GM19328 (cell line): ENCODE measurements at regions not wholly inside any gene's neighbourhood (a gene's known extent, or its start where the extent isn't known, plus 50 kb on each side); places are given as distances from the start of the nearest gene placed in this dataset.

ENCODE experiments used
- ATAC-seq: cut with Tn5 transposase; IDR thresholded peaks from one replicate; pipeline ENCODE4 v1.9.1; 2021; ENCODE audit warnings: mild to moderate bottlenecking, moderate library complexity; ENCODE audit not compliant: unreplicated experiment

DNA sequence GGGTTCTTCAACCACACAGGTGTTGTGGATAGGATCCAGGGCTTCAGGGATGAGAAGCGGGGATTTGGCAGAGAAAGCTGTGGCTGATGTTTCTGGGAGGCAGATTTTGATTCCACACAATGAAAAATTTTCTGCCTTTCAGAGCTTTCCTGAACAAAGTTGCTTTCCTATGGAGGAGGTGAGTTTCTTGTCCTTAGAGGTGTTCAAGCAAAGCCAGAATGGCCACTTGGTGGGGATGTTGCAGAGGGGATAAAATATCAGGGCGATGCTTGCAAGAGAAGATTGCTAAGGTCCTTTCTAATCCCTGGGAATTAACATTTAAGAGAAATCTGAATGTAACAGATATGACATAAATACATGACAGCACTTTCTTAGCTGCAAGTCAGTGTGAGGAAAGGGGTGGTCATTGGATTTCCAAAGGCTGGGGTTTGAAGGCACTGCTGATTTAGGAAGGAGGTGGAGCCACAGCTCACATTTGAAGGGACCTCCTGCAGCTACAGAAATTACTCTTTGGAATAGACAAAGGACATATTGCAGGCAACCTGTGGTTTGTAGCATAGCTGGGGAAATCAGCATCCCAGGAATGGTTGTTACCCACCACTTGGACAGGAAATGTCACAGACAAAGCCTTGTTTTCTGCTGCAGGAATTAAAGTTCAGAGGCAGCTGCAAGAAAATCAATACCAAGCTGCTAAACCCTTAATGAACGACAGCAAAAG lies 271.1 kb upstream of the CHD6 start:
- no peak for ATAC-seq

DNA sequence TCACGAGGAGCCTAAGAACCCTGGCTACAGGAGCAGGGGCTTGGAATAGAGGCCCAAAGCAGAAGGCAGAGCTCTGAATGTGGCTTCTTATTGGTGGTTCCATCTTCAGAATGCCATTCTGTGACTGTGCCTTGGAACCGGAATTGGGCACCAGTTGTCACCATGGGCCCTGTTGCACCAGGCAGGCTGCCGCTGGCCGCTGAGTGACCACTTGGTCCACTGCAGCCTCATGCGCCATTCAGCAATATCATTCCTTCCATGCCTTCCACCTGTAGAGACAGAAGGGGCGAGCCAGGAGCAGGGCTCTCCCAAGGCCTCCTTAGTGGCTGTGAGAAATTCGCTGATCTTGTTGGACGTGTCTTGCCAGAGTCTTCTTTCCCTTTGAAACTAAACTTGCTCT lies 270.3 kb upstream of the CHD6 start:
- ATAC-seq: no peak

DNA sequence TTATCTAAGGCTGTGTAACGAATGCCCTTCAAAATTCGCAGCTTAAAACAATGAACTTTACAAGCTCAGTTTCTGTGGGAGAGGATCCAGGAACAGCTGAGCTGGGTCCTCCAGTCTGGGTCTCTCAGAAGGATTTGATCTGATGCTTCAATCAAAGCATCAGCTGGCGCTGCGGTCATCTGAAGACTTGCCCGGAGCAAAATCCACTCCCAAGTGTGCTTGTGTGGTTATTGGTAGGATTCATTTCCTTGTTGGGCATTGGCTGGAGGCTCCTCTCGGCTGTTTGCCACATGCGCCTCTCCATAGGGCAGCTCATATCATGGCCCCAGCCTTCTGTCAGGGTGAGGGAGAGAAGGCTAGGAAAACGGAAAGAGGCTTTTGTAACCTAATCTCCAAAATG lies 269.3 kb upstream of the CHD6 start:
- no peak for ATAC-seq

DNA sequence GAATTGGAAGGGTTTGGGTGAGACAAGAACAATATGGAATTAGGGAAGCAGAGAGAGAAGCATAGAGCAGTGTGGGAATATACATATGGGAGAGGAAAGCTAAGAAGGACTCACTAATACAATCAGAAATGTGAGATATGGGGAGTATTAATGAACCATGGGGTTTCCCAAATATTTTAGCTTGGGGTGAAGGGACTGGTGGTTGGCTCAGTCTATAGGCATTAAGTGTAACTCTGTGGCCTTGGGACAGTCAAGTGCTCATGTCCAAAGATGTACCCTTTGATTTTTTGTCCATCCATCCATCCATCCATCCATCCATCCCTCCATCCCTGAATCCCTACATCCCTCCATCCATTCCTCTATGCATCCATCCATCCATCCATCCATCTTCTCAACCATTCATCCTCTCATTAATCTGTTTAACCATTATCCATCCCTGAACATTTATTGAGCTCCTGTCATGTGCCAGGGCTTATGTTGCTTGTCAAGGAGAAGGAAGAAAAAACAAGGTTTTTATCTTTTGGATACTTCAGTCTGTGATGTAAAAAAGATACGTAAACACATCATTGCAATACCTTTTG lies 263.4 kb upstream of the CHD6 start:
- no peak for ATAC-seq

DNA sequence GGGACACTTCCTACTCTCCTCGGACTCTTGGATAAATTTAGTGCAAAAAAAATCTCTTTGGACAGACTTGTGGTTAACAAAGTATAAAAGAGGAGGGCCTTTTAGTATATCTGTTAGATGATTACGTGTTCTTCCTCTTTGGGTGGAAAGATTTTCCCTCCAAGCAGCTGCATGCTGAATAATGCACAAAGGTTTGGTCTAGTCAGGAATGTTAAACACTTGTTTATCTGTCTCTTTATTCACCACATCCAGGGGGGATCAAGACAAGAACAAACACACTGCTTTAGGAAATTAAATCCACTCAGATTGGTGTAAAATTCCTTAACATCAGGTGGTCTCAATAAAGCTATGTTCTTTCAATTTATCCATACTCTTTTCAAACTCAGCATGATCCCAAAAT lies 260.9 kb upstream of the CHD6 start:
- ATAC-seq: no peak

DNA sequence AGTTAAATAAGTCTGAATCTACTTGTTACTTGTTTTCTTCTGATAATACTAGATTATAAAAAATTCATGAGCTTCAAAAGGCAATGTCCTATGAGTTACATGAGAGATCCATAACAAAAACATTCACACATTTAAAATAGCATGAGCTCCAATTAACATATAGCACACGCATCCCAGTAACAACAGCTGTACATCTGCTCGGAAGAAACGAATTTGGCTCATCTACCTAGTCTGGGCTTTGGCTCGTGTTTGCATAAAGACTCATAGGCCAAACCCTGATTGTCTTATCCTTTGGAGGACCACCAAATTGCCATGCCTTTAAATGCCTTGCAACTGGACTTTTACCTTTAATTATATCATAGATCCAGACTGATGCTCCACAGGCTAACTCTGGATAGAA lies 259.7 kb upstream of the CHD6 start:
- ATAC-seq: no peak

DNA sequence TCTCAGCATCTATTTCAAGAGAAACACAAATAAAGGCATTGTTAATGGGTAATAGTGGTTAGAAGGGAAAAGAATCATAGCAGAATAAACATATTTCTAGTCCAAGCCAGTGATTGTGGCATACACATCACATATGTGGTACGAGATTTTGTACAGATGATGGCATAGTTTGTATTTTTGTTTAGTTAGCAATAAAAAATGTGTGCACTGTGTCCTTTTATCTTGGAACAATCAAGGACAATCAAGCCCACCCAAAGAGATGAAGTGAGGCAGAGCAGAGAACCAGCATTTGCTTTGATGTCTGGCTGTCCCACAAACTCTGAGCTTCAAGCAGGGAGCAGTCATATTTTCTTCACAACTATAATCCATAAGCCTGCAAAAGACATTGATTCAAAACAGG lies 256.5 kb upstream of the CHD6 start:
- no peak for ATAC-seq

DNA sequence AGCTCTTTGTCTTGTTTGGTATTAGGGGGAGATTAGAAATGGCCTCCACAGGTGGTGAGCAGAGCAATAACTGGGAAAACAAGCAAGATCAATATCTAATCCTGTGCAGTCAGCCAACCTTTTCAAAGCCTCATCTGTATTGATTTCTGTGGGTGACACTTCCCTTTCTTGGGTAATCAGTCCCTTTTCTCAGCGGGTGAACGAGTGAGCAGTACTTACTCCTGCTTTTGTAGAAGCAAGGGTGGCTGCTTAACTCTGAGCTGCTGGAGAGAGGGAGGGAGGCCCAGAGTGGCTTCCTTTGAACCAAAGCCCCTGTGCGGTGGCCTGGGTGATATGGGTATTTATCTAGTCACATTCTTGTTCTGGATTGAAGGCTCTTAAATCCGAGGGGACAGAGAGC lies 254.8 kb upstream of the CHD6 start:
- ATAC-seq: no peak

DNA sequence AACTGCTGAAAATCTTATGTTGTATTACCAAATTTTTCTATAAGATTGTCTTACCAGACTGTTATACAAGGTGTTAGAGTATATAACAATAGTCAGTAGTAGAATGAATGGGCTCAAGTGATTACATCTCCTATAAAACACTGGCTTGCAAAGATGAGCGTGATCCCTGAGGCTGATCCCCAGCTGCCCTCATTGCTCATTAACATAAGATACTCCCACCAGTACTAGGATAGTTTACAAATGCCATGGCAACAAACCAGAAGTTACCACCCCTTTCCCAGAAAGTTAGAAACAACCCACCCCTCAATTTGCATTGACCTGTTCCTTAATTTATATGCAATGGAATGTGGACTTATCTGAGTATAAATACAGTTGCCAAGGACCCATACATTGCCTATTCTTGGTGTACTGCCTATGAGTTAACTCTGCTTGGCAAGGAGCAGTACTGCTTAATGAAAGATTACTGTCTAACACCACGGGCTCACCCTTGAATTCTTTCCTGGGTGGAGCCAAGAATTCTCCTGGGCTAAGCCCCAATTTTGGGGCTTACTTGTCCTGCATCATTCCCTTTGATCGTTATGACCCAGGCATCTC lies 252.8 kb upstream of the CHD6 start:
- no peak for ATAC-seq

DNA sequence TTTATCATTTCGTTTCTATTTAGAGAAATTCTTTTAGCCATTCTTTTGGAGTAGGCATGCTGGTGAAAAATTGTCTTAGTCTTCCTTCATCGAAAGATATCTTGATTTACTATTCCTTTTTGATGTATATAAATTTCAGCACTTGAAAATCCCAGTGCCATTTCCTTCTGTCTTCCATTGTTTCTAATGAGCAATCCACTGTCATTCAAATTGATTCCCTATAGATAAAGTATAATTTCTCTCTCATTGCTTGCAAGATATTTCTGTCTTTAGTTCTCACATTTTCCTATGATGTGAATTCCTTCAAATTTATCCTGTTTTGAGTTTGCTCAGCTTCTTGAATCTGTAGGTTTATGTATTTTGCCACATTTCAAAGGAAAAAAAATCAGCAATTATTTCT lies 251.1 kb upstream of the CHD6 start:
- no peak for ATAC-seq

DNA sequence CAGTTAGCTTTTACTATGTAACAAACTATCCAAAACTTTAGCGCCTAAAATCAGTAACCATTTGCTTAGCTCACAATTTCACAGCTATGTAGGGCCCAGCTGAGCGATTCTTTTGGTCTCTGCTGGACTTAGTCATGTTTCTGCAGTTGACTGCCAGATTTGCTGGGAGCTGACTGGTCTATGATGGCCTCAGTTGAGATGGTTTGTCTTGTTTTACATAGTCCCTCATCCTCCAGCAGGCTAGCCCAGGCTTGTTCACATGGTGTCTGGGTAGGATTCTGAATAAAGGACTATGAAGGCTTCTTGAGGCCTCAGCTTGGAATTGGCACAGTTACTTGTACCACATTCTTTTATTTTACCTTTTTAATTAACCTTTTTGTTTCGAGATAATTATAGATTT lies 247.8 kb upstream of the CHD6 start:
- no peak for ATAC-seq

DNA sequence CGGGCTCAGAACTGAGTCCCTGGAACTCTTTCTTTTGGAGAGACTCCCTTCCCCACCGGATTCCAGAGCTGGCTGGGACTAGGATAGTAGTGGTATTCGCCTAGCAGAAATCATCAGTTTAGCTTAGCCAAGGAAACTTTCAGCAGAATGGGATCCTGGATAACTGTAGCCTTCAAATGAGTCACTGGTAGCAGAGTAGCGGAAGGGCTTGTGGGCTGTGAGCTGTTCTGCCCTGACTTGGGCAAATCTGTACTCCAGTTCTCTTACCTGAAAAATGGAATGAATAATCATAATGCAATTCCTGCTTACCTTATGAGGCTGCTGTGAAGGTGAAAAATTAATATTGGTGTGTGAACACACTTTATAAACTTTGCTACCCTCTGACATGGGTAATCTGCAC lies 244.3 kb upstream of the CHD6 start:
- no peak for ATAC-seq

DNA sequence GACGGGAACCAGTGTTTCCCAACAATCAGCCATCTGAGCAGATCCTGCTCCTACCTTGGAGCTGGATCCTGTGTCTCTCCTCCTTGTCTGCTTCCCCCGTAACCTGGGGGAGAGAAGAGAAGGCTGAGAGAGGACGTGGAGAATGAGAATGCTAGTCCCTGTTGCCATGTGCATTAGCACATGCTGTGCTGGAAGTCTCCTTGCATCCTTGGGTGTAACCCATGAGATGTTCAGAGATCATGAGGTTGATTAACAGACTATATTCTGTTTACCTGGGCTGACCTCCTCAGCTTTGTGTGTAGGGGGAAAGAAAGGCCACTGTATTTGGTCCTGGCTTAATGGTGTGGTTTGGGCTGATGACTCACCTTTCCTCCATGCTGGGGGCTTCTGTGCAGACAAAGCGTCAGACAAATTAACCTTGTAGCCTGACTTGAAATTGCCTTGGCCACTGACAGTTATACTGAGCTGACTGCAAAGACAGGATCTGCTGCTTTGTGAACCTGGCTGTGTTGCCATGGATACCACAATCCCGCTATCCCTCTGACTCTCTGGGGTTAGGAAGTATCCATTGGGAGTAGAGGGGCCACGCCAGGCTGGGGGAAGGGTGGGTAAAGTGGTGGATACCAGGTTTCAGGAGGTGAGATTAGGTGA lies 243.7 kb upstream of the CHD6 start:
- no peak for ATAC-seq

DNA sequence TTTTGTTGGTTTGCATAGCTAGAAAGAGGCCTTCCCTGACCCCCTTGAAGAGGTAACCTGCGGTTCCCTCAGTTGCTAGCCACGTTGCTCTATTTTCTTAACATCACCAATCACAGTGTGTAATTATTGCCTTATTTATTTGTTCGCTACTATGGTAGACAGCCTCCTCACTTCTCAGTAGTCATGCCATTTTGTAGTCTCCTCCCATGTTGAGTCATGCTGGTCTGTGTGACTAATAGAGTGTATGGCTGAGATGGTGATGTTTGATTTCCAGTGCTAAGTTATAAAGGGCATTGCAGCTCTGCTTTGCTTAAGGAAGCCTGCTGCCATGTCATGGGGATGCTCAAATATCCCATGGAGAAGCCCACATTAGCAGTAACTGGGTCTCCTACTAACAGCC lies 236.6 kb upstream of the CHD6 start:
- ATAC-seq: no peak

DNA sequence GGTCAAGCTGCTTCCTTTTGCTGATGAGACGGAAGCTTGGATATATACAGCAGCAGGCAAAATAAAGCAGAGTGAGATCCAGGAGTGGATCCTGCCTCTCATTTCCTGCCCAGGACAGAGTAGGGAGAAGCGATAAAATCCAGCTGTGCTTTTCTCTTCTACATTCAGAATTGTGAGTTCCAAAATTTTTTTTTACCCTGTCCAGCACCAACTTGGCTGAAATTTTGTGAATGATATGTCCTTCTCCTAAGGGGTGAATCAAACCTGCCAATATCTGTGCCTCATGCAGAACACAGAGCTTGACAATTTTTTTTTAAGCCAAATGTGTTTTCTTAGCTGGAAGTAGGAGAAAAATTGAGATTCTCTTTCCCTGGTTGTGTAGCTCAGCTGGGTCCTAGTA lies 235.6 kb upstream of the CHD6 start:
- ATAC-seq: no peak

DNA sequence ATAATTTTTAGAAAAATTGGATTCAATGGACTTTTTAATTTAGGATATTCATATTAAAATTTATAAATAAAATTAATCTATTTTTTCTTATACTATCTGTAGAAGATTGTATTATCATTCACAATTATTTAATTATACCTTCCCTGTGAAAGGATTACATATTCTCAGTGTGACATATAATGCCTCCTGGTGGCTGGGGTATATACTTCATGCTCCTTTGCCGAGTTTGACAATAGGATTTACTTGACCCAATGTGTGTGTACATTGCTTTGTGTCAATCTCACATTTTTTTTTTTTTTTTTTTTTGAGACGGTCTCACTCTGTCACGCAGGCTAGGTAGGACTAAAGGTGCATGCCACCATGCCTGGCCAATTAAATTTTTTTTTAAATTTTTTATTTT lies 230.0 kb upstream of the CHD6 start:
- no peak for ATAC-seq

DNA sequence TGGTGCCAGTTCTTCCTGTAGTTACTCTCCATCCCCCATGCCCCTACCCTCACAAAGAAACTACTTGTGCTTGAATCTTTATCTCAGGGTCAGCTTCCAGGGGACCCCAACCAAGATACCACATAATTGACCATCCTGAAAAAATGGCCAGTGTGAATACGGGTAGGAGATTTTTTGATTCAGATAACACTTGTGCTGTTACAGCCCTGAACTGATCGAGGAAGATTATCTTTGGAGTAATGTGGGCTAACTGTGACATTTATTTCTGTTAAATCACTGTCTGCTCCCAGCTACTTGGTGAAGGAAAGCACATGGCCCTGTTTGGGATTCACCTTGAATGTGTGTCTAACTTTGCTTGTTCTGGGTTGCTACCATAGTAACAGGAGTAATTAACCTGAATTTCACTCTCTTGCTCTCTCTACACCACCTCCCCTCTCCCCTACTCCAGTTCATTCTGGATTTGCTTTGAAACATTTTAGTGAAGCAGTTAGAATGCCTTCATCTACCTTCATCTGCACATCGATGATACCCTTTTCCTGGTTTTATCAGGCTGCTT lies 219.6 kb upstream of the CHD6 start:
- ATAC-seq: no peak

DNA sequence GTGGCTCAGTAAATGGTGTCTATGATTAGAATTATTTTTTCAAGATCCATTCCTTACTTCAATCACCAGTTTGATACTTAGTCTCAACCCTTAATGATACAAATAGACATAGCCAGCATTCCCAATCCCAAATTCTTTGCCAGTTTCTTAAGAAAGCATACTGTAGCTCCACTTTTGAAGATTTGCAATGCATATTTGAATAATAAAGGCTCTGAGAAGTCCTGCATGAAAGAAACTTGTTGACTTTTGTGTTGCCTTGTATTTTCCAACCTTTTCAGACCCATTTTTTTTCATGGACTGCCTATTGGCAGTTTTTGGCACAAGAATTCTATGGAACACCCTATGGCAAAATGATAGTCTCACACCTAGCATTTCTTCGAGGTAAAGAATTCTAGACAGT lies 215.6 kb upstream of the CHD6 start:
- no peak for ATAC-seq

DNA sequence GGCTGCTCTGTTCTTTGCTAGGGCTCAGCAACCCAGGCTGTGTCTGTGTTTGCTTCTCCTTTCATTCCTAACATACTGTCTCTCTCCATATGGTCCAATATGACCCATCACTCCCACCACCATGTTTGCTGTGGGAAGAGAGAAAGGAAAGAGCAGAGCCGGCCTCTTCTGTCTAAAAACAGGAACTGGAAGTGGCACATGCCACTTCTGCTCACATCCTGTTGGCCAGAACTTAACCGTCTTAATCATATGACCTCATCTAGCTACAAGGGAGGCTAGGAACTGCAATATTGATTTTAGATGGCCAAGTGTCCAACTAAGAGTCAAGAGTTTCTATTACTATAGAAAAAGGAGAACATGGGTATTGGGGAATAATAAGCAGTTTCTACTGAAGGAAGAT lies 212.5 kb upstream of the CHD6 start:
- no peak for ATAC-seq

DNA sequence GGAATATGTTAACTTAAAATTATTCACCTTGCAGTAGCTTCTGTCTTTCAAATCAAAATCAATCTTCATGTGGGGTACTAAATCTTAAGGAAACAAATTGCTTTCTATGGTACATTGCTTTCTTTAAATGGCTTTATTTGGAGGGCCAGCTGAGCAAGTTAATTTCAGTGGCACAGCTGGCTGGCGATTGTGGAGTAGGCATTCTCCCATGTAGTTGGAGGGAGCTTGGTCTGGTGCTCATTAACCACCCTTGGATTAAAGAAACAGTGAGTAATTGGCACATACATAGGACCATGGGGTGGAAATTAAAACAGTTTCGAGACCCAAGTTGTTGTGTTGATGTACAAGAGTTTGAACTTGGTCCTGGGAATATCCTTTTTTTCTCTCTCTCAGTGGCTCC lies 201.3 kb upstream of the CHD6 start:
- ATAC-seq: no peak

DNA sequence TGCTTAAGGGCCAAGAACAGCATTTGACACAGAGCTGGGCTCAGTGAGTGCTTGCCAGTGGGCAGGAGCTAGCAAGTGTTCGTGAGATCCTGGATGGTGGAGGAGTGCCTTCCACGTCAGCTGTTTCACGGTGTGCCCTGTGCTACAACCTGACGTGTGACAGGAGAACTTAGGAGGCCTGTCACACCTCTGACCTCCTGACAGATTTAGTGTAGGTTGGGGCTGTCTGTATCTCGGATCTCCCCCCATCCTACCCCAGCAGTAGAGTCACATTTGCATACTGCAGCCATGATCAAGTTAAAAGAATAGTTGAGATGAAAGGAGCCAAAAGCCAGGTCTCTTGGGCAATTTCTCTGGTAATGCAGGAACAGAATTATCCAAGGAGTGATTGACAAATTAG lies 200.8 kb upstream of the CHD6 start:
- no peak for ATAC-seq

DNA sequence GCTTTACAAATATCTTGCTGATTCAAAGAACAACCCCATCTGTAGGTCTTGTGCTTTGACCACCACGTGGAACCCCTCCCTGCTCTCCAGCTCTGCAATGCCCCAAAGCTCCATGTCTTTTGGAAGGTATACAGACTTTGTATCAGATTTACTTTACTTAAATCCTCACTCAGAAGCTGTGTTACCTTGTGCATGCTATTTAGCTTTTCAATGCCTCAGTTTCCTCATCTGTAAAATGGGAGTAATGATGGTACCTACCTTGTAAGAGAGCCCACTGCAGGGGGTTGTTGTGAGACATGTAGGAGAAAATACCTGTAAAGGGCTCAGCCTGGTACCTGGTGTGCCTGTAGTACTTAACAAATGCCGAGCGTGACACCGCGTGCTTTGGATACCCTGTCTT lies 200.2 kb upstream of the CHD6 start:
- no peak for ATAC-seq
